ENCODE measurements at regions not wholly inside any gene's neighbourhood (a gene's known extent, or its start where the extent isn't known, plus 50 kb on each side); places are given as distances from the start of the nearest gene placed in this dataset.

DNA sequence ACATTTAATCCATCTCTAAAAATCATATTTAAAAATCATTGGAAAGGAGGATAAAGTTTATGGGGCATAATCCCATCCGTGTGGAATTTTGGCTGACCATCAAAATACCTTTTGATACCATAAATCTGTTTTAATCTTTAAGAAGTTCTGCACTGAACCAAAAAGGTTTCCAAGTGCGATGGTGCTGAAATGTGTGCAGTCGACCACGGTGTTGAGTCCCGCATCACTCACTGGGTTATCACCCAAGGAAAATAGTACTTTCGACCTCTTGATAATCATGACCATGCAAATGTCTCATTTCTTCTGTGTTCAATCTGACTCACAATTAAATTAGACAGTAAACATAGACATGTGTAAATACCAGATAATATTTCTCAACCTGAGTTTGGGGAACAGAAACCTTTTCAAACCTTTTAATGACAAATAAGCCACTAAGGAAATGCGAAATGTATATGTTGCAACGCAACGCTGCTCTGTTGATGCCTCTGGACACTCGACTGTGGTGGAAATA is 62.0 kb upstream of the CDH6 start:
- Histone ChIP-seq H3K56ac (ENCODE audit: insufficient read length, low read depth, low read length) (no peak overlapping the region), H2AFZ (ENCODE audit: low read length) (no peak overlapping the region), H3K14ac (ENCODE audit: insufficient read depth, low read length) (no peak overlapping the region), H3K27me3 (ENCODE audit: insufficient read depth, low read length) (no peaks in the 10 kb centered on the region), H4K20me1 (ENCODE audit: control insufficient read depth, insufficient read depth, insufficient read length) (no peaks in the 10 kb centered on the region), H3K9ac (ENCODE audit: extremely low read depth, insufficient read length, low read length) (no peak overlapping the region), H4K8ac (replicated peaks; ENCODE audit: insufficient read length, low read depth, low read length) (no peak overlapping the region), H3K79me1 (ENCODE audit: insufficient read depth, low read depth, low read length, poor library complexity, severe bottlenecking) (no peaks in the 10 kb centered on the region), H3K79me2 (ENCODE audit: insufficient read depth, low read length) (no peaks in the 10 kb centered on the region), H3T11ph (ENCODE audit: low read length) (no peak overlapping the region), H4K5ac (ENCODE audit: insufficient read length, low read depth, low read length) (no peak overlapping the region), H3K4me1 (ENCODE audit: insufficient read depth, low read length) (no peaks in the 10 kb centered on the region), H3K27ac (ENCODE audit: insufficient read length, low read depth, low read length) (no peak overlapping the region), H3K23ac (ENCODE audit: insufficient read length, low read depth, low read length) (no peak overlapping the region), H3K9me3 (ENCODE audit: control insufficient read depth, low read depth, low read length) (no peaks in the 10 kb centered on the region), H3K23me2 (ENCODE audit: insufficient read length, low read depth, low read length, poor library complexity, severe bottlenecking) (no peaks in the 10 kb centered on the region), H3K18ac (ENCODE audit: insufficient read length, low read depth, low read length) (no peak overlapping the region), H2BK15ac (ENCODE audit: low read depth, low read length) (no peak overlapping the region), H3K4me2 (ENCODE audit: insufficient read depth, insufficient read length, low read length) (no peak overlapping the region), H3K4ac (ENCODE audit: low read depth, low read length) (no peak overlapping the region), H2BK120ac (ENCODE audit: low read depth, low read length, poor library complexity, severe bottlenecking) (no peak overlapping the region), H2BK5ac (ENCODE audit: insufficient read length, low read length) (no peak overlapping the region), H2BK20ac (ENCODE audit: low read depth, low read length, poor library complexity, severe bottlenecking) (no peak overlapping the region), H4K91ac (ENCODE audit: insufficient read length, low read depth, low read length) (no peak overlapping the region), H2BK12ac (ENCODE audit: insufficient read length, low read depth, low read length) (no peak overlapping the region), H2AK5ac (ENCODE audit: insufficient read length, low read length) (no peak overlapping the region)
- Mint-ChIP-seq H3K36me3 (ENCODE audit: insufficient read depth in 1 of 3, low read depth in 3 of 3) (peaks cover 0 to 11% (median 6%) of the 10 kb centered on the region in 3 experiments; a peak in 5 of 7 replicates), H3K27me3 (ENCODE audit: low read depth) (no peaks in the 10 kb centered on the region), H3K4me1 (peaks cover 0 to 4% of the 10 kb centered on the region in 2 experiments; a peak in 2 of 4 replicates), H3K9me3 (peaks cover 0 to 7% of the 10 kb centered on the region in 2 experiments; a peak in 2 of 5 replicates), H3K4me3 (no peak overlapping the region), H3K27ac (no peak overlapping the region)
- TF ChIP-seq, protein P1, sequence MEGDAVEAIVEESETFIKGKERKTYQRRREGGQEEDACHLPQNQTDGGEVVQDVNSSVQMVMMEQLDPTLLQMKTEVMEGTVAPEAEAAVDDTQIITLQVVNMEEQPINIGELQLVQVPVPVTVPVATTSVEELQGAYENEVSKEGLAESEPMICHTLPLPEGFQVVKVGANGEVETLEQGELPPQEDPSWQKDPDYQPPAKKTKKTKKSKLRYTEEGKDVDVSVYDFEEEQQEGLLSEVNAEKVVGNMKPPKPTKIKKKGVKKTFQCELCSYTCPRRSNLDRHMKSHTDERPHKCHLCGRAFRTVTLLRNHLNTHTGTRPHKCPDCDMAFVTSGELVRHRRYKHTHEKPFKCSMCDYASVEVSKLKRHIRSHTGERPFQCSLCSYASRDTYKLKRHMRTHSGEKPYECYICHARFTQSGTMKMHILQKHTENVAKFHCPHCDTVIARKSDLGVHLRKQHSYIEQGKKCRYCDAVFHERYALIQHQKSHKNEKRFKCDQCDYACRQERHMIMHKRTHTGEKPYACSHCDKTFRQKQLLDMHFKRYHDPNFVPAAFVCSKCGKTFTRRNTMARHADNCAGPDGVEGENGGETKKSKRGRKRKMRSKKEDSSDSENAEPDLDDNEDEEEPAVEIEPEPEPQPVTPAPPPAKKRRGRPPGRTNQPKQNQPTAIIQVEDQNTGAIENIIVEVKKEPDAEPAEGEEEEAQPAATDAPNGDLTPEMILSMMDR (conservative IDR thresholded peaks at IDR 0.05): no peak
- no CpG with 5 or more reads among the region's 10 CpGs for WGBS (ENCODE audit: extremely low coverage, insufficient read length, low lambda C conversion rate)
- no peak for DNase-seq

Data from H9 (cell line).